Endodermal cell (in vitro differentiated cells): ENCODE measurements at regions not wholly inside any gene's neighbourhood (a gene's known extent, or its start where the extent isn't known, plus 50 kb on each side); places are given as distances from the start of the nearest gene placed in this dataset.

Experiments
- DNase-seq: peaks from one replicate; pipeline ENCODE4 v3.0.0-alpha.2; 2017
- H3K27ac ChIP-seq: 2 replicates; pipeline ENCODE4 v1.5.1; 2013; ENCODE audit warnings: mild to moderate bottlenecking, low read depth, low read length, moderate library complexity
- H3K27me3 ChIP-seq: 2 replicates; pipeline ENCODE4 v1.6.1; 2013; ENCODE audit warnings: mild to moderate bottlenecking, low read length, moderate library complexity; ENCODE audit not compliant: insufficient read depth, control insufficient read depth, poor library complexity, severe bottlenecking
- H3K36me3 ChIP-seq: 2 replicates; pipeline ENCODE4 v1.7.0; 2013; ENCODE audit warnings: mild to moderate bottlenecking, low read length, moderate library complexity; ENCODE audit not compliant: control insufficient read depth, insufficient read depth
- H3K4me1 ChIP-seq: one replicate; pipeline ENCODE4 v1.7.0; 2013; ENCODE audit warnings: low read length; ENCODE audit not compliant: control insufficient read depth, insufficient read depth
- H3K4me3 ChIP-seq: 2 replicates; pipeline ENCODE4 v1.5.1; 2013; ENCODE audit warnings: mild to moderate bottlenecking, low read length, moderate library complexity
- H3K9ac ChIP-seq: 2 replicates; pipeline ENCODE4 v1.6.1; 2013; ENCODE audit warnings: mild to moderate bottlenecking, low read length, moderate library complexity; ENCODE audit not compliant: poor library complexity, severe bottlenecking; ENCODE audit errors: extremely low read depth
- H3K9me3 ChIP-seq: 2 replicates; pipeline ENCODE4 v1.6.1; 2013; ENCODE audit warnings: mild to moderate bottlenecking, low read length, moderate library complexity; ENCODE audit not compliant: control insufficient read depth
- H3K27ac Mint-ChIP-seq: 2 replicates; pipeline ENCODE4 v1.8.0; 2020; ENCODE audit warnings: mixed read lengths
- H3K27me3 Mint-ChIP-seq: 2 replicates; pipeline ENCODE4 v1.8.0; 2021; ENCODE audit warnings: mild to moderate bottlenecking, mixed read lengths; ENCODE audit not compliant: insufficient read depth
- H3K36me3 Mint-ChIP-seq: 2 replicates; pipeline ENCODE4 v1.8.0; 2020; ENCODE audit warnings: low read depth, mixed read lengths
- H3K4me1 Mint-ChIP-seq: 2 replicates; pipeline ENCODE4 v1.8.0; 2020; ENCODE audit warnings: mixed read lengths
- H3K4me3 Mint-ChIP-seq: 2 replicates; pipeline ENCODE4 v1.8.0; 2020; ENCODE audit warnings: mild to moderate bottlenecking, moderate library complexity, mixed read lengths
- H3K9me3 Mint-ChIP-seq: 2 replicates; pipeline ENCODE4 v1.8.0; 2020; ENCODE audit warnings: mild to moderate bottlenecking, mixed read lengths
- WGBS, 2 experiments: methylation state at CpG; one replicate each; pipeline versions ENCODE4 v1.1.5 to v1.1.7; 2013; ENCODE audit warnings: missing lambda C conversion rate in 2 of 2, mixed read lengths in 1 of 2; ENCODE audit not compliant: insufficient coverage in 1 of 2, insufficient read length in 1 of 2; 5-methylcytosine and 5-hydroxymethylcytosine counted together
- TF ChIP-seq, protein P1 (sequence below): fragments of 200-600 bp; sonication (generic); conservative IDR thresholded peaks from 2 replicates; pipeline ENCODE4 v1.5.0; 2021; ENCODE audit warnings: antibody characterized with exemption, mild to moderate bottlenecking

DNA sequence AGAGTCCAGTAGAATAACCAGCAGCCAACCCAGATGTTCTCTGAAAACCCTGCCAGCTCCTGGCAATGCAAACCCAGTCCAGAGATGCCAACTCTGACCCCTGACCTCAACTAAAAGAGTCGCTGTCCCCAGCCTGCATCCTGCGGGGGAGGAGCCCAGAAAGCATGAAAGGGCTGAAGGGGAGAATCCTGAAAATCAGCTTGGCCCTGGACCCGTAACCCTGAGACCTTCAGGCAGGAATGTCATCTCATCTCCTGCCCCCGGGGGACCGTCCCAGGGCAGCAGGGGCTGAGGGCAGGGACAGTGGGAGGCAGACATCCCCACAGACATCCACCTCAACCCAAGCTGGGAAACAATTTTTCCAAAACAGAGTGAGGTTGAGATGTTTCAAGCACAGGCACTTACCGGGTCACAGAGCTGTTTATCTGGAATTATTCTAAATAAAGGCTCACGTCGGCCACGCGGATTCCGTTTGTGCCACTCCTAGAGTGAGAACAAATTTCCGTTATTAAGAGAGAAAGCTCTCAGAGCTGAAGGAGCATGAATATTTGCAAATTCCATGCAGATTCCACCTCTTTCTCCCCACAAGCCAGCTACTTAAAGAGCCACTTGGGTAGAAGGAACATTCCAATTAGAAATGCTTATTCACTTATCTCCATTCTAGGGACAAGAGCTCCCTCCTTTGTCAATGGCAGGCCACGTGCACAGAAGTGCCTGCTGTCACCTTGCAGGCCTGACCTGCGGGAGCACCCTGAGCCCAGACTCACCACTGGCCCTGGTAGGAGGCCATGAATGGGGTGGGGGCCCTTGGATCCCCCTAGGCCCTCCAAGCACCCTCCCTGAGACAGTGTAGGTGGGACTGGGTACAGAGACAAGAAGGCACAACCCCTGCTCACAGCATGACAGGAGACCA, 240.1 kb downstream of the NPHP4 start:
- Mint-ChIP-seq H3K4me1 (no peaks in the 10 kb centered on the region), H3K4me3 (no peak overlapping the region), H3K27me3 (peaks cover 3% of the 10 kb centered on the region), H3K27ac (no peak overlapping the region), H3K9me3 (no peaks in the 10 kb centered on the region), H3K36me3 (no peaks in the 10 kb centered on the region)
- WGBS, 2 experiments = 79 to 92% methylated on average over 7 to 14 of the region's 14 CpGs
- Histone ChIP-seq H3K27me3 (no peaks in the 10 kb centered on the region), H3K9me3 (no peaks in the 10 kb centered on the region), H3K4me3 (no peak overlapping the region), H3K27ac (no peak overlapping the region), H3K36me3 (no peaks in the 10 kb centered on the region), H3K9ac (no peak overlapping the region), H3K4me1 (peaks cover 4% of the 10 kb centered on the region)
- DNase-seq = peak; percentile 72
- TF ChIP-seq, protein P1, sequence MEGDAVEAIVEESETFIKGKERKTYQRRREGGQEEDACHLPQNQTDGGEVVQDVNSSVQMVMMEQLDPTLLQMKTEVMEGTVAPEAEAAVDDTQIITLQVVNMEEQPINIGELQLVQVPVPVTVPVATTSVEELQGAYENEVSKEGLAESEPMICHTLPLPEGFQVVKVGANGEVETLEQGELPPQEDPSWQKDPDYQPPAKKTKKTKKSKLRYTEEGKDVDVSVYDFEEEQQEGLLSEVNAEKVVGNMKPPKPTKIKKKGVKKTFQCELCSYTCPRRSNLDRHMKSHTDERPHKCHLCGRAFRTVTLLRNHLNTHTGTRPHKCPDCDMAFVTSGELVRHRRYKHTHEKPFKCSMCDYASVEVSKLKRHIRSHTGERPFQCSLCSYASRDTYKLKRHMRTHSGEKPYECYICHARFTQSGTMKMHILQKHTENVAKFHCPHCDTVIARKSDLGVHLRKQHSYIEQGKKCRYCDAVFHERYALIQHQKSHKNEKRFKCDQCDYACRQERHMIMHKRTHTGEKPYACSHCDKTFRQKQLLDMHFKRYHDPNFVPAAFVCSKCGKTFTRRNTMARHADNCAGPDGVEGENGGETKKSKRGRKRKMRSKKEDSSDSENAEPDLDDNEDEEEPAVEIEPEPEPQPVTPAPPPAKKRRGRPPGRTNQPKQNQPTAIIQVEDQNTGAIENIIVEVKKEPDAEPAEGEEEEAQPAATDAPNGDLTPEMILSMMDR = no peak

DNA sequence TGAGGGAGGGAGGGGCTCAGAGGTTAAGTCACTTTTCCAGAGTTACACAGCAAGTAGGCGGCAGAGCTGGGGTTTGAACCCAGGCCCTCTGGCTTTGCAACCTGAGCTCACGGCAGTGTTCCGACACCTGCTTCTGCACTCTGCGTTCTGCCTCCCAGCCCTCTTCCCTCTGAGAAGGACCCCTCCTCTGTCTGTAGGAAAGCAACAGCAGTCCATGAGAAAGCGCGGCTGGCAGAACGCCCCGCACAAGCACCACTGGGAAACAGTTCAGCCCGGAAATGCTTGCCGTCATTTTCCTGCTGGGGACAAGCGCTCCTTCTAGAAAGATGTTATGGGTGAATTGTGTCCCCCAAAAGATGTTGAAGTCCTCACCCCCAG, 241.1 kb downstream of the NPHP4 start:
- peak; percentile 47 for DNase-seq
- no peaks in the 10 kb centered on the region for H3K27me3 ChIP-seq
- Mint-ChIP-seq H3K4me1 (no peaks in the 10 kb centered on the region), H3K36me3 (no peaks in the 10 kb centered on the region), H3K27ac (no peak overlapping the region), H3K9me3 (no peaks in the 10 kb centered on the region), H3K4me3 (no peak overlapping the region), H3K27me3 (peaks cover 3% of the 10 kb centered on the region)
- no peak overlapping the region for H3K9ac ChIP-seq
- H3K4me1 ChIP-seq = peaks cover 4% of the 10 kb centered on the region
- no peak overlapping the region for H3K4me3 ChIP-seq
- no peak overlapping the region for H3K27ac ChIP-seq
- 88 to 93% methylated on average over 10 to 11 of the region's 11 CpGs for WGBS, 2 experiments
- no peaks in the 10 kb centered on the region for H3K36me3 ChIP-seq
- TF ChIP-seq, protein P1 = no peak
- no peaks in the 10 kb centered on the region for H3K9me3 ChIP-seq

- no peak overlapping the region for H3K9ac ChIP-seq
- H3K9me3 Mint-ChIP-seq = no peaks in the 10 kb centered on the region
- no peaks in the 10 kb centered on the region for H3K36me3 Mint-ChIP-seq
- H3K27me3 ChIP-seq = no peaks in the 10 kb centered on the region
- TF ChIP-seq, protein P1 = no peak
- H3K4me3 ChIP-seq = no peak overlapping the region
- peaks cover 3% of the 10 kb centered on the region for H3K27me3 Mint-ChIP-seq
- no peaks in the 10 kb centered on the region for H3K9me3 ChIP-seq
- H3K27ac Mint-ChIP-seq = no peak overlapping the region
- 91 to 92% methylated on average over 7 to 16 of the region's 16 CpGs for WGBS, 2 experiments
- H3K4me3 Mint-ChIP-seq = no peak overlapping the region
- peaks cover 4% of the 10 kb centered on the region for H3K4me1 ChIP-seq
- H3K4me1 Mint-ChIP-seq = no peaks in the 10 kb centered on the region
- no peak overlapping the region for H3K27ac ChIP-seq
- DNase-seq = peak; percentile 46
- no peaks in the 10 kb centered on the region for H3K36me3 ChIP-seq
Observed at GRCh38 chr1:5750186-5751162, 241.8 kb downstream of the NPHP4 start.
